HepG2 (cell line): ENCODE measurements at regions not wholly inside any gene's neighbourhood (a gene's known extent, or its start where the extent isn't known, plus 50 kb on each side); places are given as distances from the start of the nearest gene placed in this dataset.

Experiments
- ATAC-seq: fragments of 200-7000 bp; cut with Tn5 transposase; 3 replicates; pipeline ENCODE4 v1.9.1; 2020; ENCODE audit warnings: mild to moderate bottlenecking, moderate library complexity
- BruUV-seq: library from RNA; stranded (reverse); fragments of 400-500 nt; replicated peaks from 2 replicates; lab custom pipeline; 2021; lab: Mats Ljungman, UMichigan
- CTCF ChIA-PET: fragments of 300-600 bp; formaldehyde crosslinking; extraction: SDS; loops from one replicate; lab custom pipeline; 2021; ENCODE audit warnings: low total read pairs, inconsistent platforms, low intra/inter-chr PET ratio; lab: Yijun Ruan, JAX
- POLR2A ChIA-PET: fragments of 350-600 bp; sonication (Branson Sonifier 250); formaldehyde crosslinking; loops from one replicate; lab custom pipeline; 2020; ENCODE audit warnings: antibody characterized with exemption, inconsistent platforms; lab: Yijun Ruan, JAX
- DNase-seq: peaks from one replicate; pipeline ENCODE4 v3.0.0-alpha.2; 2015; ENCODE audit warnings: low spot score
- FAIRE-seq: peaks from 3 replicates; lab custom pipeline; 2011; peaks lifted over from hg19 to GRCh38; lab: Jason Lieb, UNC
- H2AFZ ChIP-seq: one replicate; pipeline ENCODE4 v1.6.1; 2011; ENCODE audit warnings: low read length, inconsistent platforms
- H3K27ac ChIP-seq: fragments of 300-600 bp; 3 replicates; pipeline ENCODE4 v1.8.0; 2011; ENCODE audit warnings: mixed run types, mild to moderate bottlenecking, mixed read lengths, low read length, inconsistent platforms; ENCODE audit not compliant: insufficient read depth; ENCODE audit errors: extremely low read length
- H3K27me3 ChIP-seq, 2 experiments: fragments of 200-600 bp in 1 of 2; 2 replicates in 1 of 2; 3 replicates in 1 of 2; pipeline versions ENCODE4 v1.6.0 to v1.8.0; 2011; ENCODE audit warnings: low read length in 2 of 2, mild to moderate bottlenecking in 2 of 2, moderate library complexity in 2 of 2, inconsistent platforms in 1 of 2; ENCODE audit not compliant: insufficient read depth in 2 of 2, control insufficient read depth in 1 of 2
- H3K36me3 ChIP-seq, 2 experiments: fragments of 200-600 bp in 1 of 2; replicated peaks in 1 of 2; 2 replicates in 1 of 2; 3 replicates in 1 of 2; pipeline versions ENCODE4 v1.5.1 to v1.8.0; 2011; ENCODE audit warnings: low read length in 2 of 2, inconsistent platforms in 1 of 2; ENCODE audit not compliant: insufficient read depth in 2 of 2, control insufficient read depth in 1 of 2
- H3K4me1 ChIP-seq: 2 replicates; pipeline ENCODE4 v1.5.1; 2012; ENCODE audit warnings: low read length, inconsistent platforms; ENCODE audit not compliant: insufficient read depth
- H3K4me2 ChIP-seq: 2 replicates; pipeline ENCODE4 v1.6.0; 2011; ENCODE audit warnings: low read depth, low read length, inconsistent platforms
- H3K4me3 ChIP-seq, 3 experiments: fragments of 200-600 bp in 1 of 3; sonication (generic), shearing (Covaris generic) in 1 of 3; replicated peaks in 1 of 3; 2 replicates each; pipeline ENCODE4 v1.5.1; 2011 to 2016; ENCODE audit warnings: low read length in 3 of 3, inconsistent platforms in 2 of 3, low read depth in 2 of 3, mild to moderate bottlenecking in 2 of 3, control low read depth in 1 of 3, mixed read lengths in 1 of 3; ENCODE audit not compliant: insufficient read depth in 1 of 3
- H3K79me2 ChIP-seq: one replicate; pipeline ENCODE4 v1.6.1; 2011; ENCODE audit warnings: low read length, inconsistent platforms; ENCODE audit not compliant: insufficient read depth
- H3K9ac ChIP-seq: 2 replicates; pipeline ENCODE4 v1.6.0; 2011; ENCODE audit warnings: mild to moderate bottlenecking, low read depth, low read length, inconsistent platforms; ENCODE audit not compliant: insufficient read depth
- H3K9me3 ChIP-seq: 2 replicates; pipeline ENCODE4 v1.5.1; 2012; ENCODE audit warnings: mild to moderate bottlenecking, low read length
- H4K20me1 ChIP-seq: 2 replicates; pipeline ENCODE4 v1.6.0; 2011; ENCODE audit warnings: inconsistent platforms, mild to moderate bottlenecking, low read length, moderate library complexity; ENCODE audit not compliant: insufficient read depth
- RAD51 ChIP-seq: fragments of 450-650 bp; IDR thresholded peaks from 2 replicates; pipeline ENCODE4 v1.6.1; 2016; ENCODE audit warnings: borderline replicate concordance
- ZNF556 ChIP-seq: sonication (generic); formaldehyde crosslinking; IDR thresholded peaks from 2 replicates; pipeline ENCODE4 v1.4.0; 2020; ENCODE audit warnings: mild to moderate bottlenecking, missing genetic modification reagents, borderline replicate concordance
- WGBS: methylation state at CpG from one replicate; pipeline ENCODE4 v1.1.6; 2017; ENCODE audit warnings: low lambda C conversion rate; 5-methylcytosine and 5-hydroxymethylcytosine counted together
- in situ Hi-C: cut with HindIII; loops from 2 replicates; pipeline ENCODE4 v1.10.0; 2017; ENCODE audit warnings: low pct_unique_long_range_greater_than_20kb; ENCODE audit not compliant: extremely low pct_ligation_motif_present
- intact Hi-C: fragments of 100-400 bp; cut with micrococcal nuclease; formaldehyde crosslinking; loops from one replicate; pipeline ENCODE4 v1.10.0; 2022; ENCODE audit not compliant: unreplicated experiment
- TF ChIP-seq, protein P1 (sequence below): sonication (generic); formaldehyde crosslinking; IDR thresholded peaks from 2 replicates; pipeline ENCODE4 v1.9.0; 2021; ENCODE audit warnings: missing genetic modification reagents, borderline replicate concordance
- TF ChIP-seq, protein P2 (sequence below): sonication (generic); formaldehyde crosslinking; IDR thresholded peaks from 2 replicates; pipeline ENCODE4 v1.5.0; 2020; ENCODE audit warnings: mild to moderate bottlenecking, missing genetic modification reagents, borderline replicate concordance
- TF ChIP-seq, protein P3 (sequence below): sonication (generic); formaldehyde crosslinking; IDR thresholded peaks from 2 replicates; pipeline ENCODE4 v1.4.0; 2020; ENCODE audit warnings: mild to moderate bottlenecking, low read depth, missing genetic modification reagents

- H3K9me3 ChIP-seq: peaks cover 92% of the 10 kb centered on the region
- H3K4me1 ChIP-seq: no peaks in the 10 kb centered on the region
- 45% methylated on average over 23 of the region's 23 CpGs for WGBS
- no TSS peak for BruUV-seq
- POLR2A ChIA-PET: no interaction called here
- H3K9ac ChIP-seq: no peak overlapping the region
- no peak overlapping the region for H2AFZ ChIP-seq
- CTCF ChIA-PET: no interaction called here
- FAIRE-seq: no peak
- TF ChIP-seq, protein P1, sequence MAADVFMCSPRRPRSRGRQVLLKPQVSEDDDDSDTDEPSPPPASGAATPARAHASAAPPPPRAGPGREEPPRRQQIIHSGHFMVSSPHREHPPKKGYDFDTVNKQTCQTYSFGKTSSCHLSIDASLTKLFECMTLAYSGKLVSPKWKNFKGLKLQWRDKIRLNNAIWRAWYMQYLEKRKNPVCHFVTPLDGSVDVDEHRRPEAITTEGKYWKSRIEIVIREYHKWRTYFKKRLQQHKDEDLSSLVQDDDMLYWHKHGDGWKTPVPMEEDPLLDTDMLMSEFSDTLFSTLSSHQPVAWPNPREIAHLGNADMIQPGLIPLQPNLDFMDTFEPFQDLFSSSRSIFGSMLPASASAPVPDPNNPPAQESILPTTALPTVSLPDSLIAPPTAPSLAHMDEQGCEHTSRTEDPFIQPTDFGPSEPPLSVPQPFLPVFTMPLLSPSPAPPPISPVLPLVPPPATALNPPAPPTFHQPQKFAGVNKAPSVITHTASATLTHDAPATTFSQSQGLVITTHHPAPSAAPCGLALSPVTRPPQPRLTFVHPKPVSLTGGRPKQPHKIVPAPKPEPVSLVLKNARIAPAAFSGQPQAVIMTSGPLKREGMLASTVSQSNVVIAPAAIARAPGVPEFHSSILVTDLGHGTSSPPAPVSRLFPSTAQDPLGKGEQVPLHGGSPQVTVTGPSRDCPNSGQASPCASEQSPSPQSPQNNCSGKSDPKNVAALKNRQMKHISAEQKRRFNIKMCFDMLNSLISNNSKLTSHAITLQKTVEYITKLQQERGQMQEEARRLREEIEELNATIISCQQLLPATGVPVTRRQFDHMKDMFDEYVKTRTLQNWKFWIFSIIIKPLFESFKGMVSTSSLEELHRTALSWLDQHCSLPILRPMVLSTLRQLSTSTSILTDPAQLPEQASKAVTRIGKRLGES (CRISPR knock-in tag): no peak
- TF ChIP-seq ZNF556 (CRISPR knock-in tag) (no peak), RAD51 (no peak)
- TF ChIP-seq, protein P2, sequence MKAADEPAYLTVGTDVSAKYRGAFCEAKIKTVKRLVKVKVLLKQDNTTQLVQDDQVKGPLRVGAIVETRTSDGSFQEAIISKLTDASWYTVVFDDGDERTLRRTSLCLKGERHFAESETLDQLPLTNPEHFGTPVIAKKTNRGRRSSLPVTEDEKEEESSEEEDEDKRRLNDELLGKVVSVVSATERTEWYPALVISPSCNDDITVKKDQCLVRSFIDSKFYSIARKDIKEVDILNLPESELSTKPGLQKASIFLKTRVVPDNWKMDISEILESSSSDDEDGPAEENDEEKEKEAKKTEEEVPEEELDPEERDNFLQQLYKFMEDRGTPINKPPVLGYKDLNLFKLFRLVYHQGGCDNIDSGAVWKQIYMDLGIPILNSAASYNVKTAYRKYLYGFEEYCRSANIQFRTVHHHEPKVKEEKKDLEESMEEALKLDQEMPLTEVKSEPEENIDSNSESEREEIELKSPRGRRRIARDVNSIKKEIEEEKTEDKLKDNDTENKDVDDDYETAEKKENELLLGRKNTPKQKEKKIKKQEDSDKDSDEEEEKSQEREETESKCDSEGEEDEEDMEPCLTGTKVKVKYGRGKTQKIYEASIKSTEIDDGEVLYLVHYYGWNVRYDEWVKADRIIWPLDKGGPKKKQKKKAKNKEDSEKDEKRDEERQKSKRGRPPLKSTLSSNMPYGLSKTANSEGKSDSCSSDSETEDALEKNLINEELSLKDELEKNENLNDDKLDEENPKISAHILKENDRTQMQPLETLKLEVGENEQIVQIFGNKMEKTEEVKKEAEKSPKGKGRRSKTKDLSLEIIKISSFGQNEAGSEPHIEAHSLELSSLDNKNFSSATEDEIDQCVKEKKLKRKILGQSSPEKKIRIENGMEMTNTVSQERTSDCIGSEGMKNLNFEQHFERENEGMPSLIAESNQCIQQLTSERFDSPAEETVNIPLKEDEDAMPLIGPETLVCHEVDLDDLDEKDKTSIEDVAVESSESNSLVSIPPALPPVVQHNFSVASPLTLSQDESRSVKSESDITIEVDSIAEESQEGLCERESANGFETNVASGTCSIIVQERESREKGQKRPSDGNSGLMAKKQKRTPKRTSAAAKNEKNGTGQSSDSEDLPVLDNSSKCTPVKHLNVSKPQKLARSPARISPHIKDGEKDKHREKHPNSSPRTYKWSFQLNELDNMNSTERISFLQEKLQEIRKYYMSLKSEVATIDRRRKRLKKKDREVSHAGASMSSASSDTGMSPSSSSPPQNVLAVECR (CRISPR knock-in tag): no peak
- TF ChIP-seq, protein P3, sequence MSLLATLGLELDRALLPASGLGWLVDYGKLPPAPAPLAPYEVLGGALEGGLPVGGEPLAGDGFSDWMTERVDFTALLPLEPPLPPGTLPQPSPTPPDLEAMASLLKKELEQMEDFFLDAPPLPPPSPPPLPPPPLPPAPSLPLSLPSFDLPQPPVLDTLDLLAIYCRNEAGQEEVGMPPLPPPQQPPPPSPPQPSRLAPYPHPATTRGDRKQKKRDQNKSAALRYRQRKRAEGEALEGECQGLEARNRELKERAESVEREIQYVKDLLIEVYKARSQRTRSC (CRISPR knock-in tag): no peak
- TF ChIP-seq, all 625 proteins: peak for 0
- in situ Hi-C loops: no loop called here
- H3K36me3 ChIP-seq: no peaks in the 10 kb centered on the region
- H3K4me2 ChIP-seq: no peak overlapping the region
- intact Hi-C loops: no loop called here
- no peak overlapping the region for H3K27ac ChIP-seq
- no peaks in the 10 kb centered on the region for H3K27me3 ChIP-seq
- H4K20me1 ChIP-seq: no peaks in the 10 kb centered on the region
- ATAC-seq (no peak), DNase-seq (no peak)
- H3K4me3 ChIP-seq: no peak overlapping the region
- no peaks in the 10 kb centered on the region for H3K79me2 ChIP-seq
These were observed 427.6 kb downstream of the IRX1 start for GRCh38 chr5:4023091-4023752.
